A673 (cell line): ENCODE measurements at regions not wholly inside any gene's neighbourhood (a gene's known extent, or its start where the extent isn't known, plus 50 kb on each side); places are given as distances from the start of the nearest gene placed in this dataset.

Experiments used
- BruUV-seq: library from RNA; stranded (reverse); fragments of 400-500 nt; replicated peaks from 2 replicates; lab custom pipeline; 2021; lab: Mats Ljungman, UMichigan
- CTCF ChIA-PET: fragments of 300-600 bp; sonication (Branson Sonifier 250); formaldehyde crosslinking; loops from one replicate; lab custom pipeline; 2022; ENCODE audit warnings: antibody characterized with exemption; lab: Charles Lee
- POLR2A ChIA-PET: fragments of 300-600 bp; sonication (Branson Sonifier 250); formaldehyde crosslinking; loops from one replicate; lab custom pipeline; 2022; ENCODE audit warnings: antibody characterized with exemption; ENCODE audit not compliant: low non-redundant PET; lab: Charles Lee
- DNase-seq: peaks from one replicate; pipeline ENCODE4 v3.0.0-alpha.2; 2015; ENCODE audit warnings: low spot score
- H3K27ac ChIP-seq: fragments of 200-600 bp; sonication (generic); 2 replicates; pipeline ENCODE4 v1.5.1; 2016; ENCODE audit warnings: mixed run types, low read depth, mild to moderate bottlenecking, mixed read lengths, antibody characterized with exemption, low read length; ENCODE audit not compliant: poor library complexity, severe bottlenecking
- H3K27me3 ChIP-seq: fragments of 200-600 bp; sonication (generic); replicated peaks from 2 replicates; pipeline ENCODE4 v1.6.1; 2017; ENCODE audit warnings: mixed run types, low read depth, mild to moderate bottlenecking, mixed read lengths, antibody characterized with exemption, low read length; ENCODE audit not compliant: insufficient read depth, poor library complexity
- H3K36me3 ChIP-seq: fragments of 200-600 bp; sonication (generic); 2 replicates; pipeline ENCODE4 v1.6.1; 2016; ENCODE audit warnings: mixed run types, mild to moderate bottlenecking, mixed read lengths, antibody characterized with exemption, low read length; ENCODE audit not compliant: insufficient read depth, poor library complexity, severe bottlenecking
- H3K4me1 ChIP-seq: fragments of 200-600 bp; sonication (generic); 2 replicates; pipeline ENCODE4 v1.6.1; 2017; ENCODE audit warnings: mixed run types, mild to moderate bottlenecking, mixed read lengths, antibody characterized with exemption, low read length; ENCODE audit not compliant: insufficient read depth, poor library complexity, severe bottlenecking
- H3K4me3 ChIP-seq: fragments of 200-600 bp; sonication (generic); 2 replicates; pipeline ENCODE4 v1.5.1; 2016; ENCODE audit warnings: low read depth, mixed run types, mild to moderate bottlenecking, mixed read lengths, low read length; ENCODE audit not compliant: poor library complexity, severe bottlenecking
- H3K9me3 ChIP-seq: fragments of 200-600 bp; sonication (generic); 2 replicates; pipeline ENCODE4 v1.6.1; 2016; ENCODE audit warnings: mixed run types, low read depth, mild to moderate bottlenecking, mixed read lengths, antibody characterized with exemption, low read length; ENCODE audit not compliant: poor library complexity, severe bottlenecking
- CTCF ChIP-seq: fragments of 300-800, 200-600 bp; sonication (generic); conservative IDR thresholded peaks from 2 replicates; pipeline ENCODE4 v1.5.1; 2017; ENCODE audit warnings: low read depth, mild to moderate bottlenecking, antibody characterized with exemption, low read length, moderate library complexity, mixed read lengths
- EZH2 ChIP-seq: fragments of 200-600 bp; sonication (generic); IDR thresholded peaks from 2 replicates; pipeline ENCODE4 v1.6.1; 2017; ENCODE audit warnings: borderline replicate concordance, low read depth, mild to moderate bottlenecking, mixed read lengths, antibody characterized with exemption, low read length; ENCODE audit not compliant: poor library complexity, severe bottlenecking
- intact Hi-C: fragments of 100-400 bp; cut with micrococcal nuclease; formaldehyde crosslinking; loops from one replicate; pipeline ENCODE4 v1.10.0; 2022; ENCODE audit not compliant: unreplicated experiment

GRCh38 chr12:105480162-105480561 is 149.7 kb downstream of the C12orf75 start:
- ChIA-PET CTCF (no interaction called here), POLR2A (no interaction called here)
- BruUV-seq, result no TSS peak

GRCh38 chr12:105481392-105482300 is 151.2 kb downstream of the C12orf75 start:
- H3K4me3 ChIP-seq, result no peak overlapping the region
- no peaks in the 10 kb centered on the region for H3K4me1 ChIP-seq
- no peak overlapping the region for H3K27ac ChIP-seq
- CTCF ChIA-PET, result no interaction called here
- POLR2A ChIA-PET, result no interaction called here
- no peak for DNase-seq
- H3K9me3 ChIP-seq, result no peaks in the 10 kb centered on the region
- no peaks in the 10 kb centered on the region for H3K36me3 ChIP-seq
- no TSS peak for BruUV-seq
- H3K27me3 ChIP-seq, result no peaks in the 10 kb centered on the region
- intact Hi-C loops, result no loop called here
- TF ChIP-seq EZH2 (no peak), CTCF (no peak)

More at GRCh38 chr12:105480162-105480561, 149.7 kb downstream of the C12orf75 start:
- intact Hi-C loops, result no loop called here
- H3K27ac ChIP-seq, result no peak overlapping the region
- H3K4me1 ChIP-seq, result no peaks in the 10 kb centered on the region
- no peak overlapping the region for H3K4me3 ChIP-seq
- H3K36me3 ChIP-seq, result no peaks in the 10 kb centered on the region
- DNase-seq, result no peak
- TF ChIP-seq EZH2 (no peak), CTCF (no peak)
- no peaks in the 10 kb centered on the region for H3K9me3 ChIP-seq
- H3K27me3 ChIP-seq, result no peaks in the 10 kb centered on the region

GRCh38 chr12:105482951-105483350 is 152.5 kb downstream of the C12orf75 start:
- no peaks in the 10 kb centered on the region for H3K36me3 ChIP-seq
- ChIA-PET POLR2A (no interaction called here), CTCF (no interaction called here)
- no peak overlapping the region for H3K27ac ChIP-seq
- no peak for DNase-seq
- H3K27me3 ChIP-seq, result no peaks in the 10 kb centered on the region
- H3K4me3 ChIP-seq, result no peak overlapping the region
- H3K9me3 ChIP-seq, result no peaks in the 10 kb centered on the region
- no peak for TF ChIP-seq EZH2
- TF ChIP-seq CTCF, result no peak
- H3K4me1 ChIP-seq, result no peaks in the 10 kb centered on the region
- intact Hi-C loops, result no loop called here
- BruUV-seq, result no TSS peak
